LHCN-M2 (cell line): ENCODE measurements at regions not wholly inside any gene's neighbourhood (a gene's known extent, or its start where the extent isn't known, plus 50 kb on each side); places are given as distances from the start of the nearest gene placed in this dataset.
"Not testable (repeated sequence)": the region's sequence is repeated elsewhere in the genome, so short reads cannot be mapped to it uniquely, and the experiment has no call there.

Experiments used
- DNase-seq: peaks from one replicate; pipeline ENCODE4 v3.0.0-alpha.2; 2012; ENCODE audit warnings: low read depth

GRCh38 chr20:1825938-1826445 lies 69.2 kb upstream of the SIRPA start:
- DNase-seq, result no peak

- DNase-seq, result no peak
Measured at GRCh38 chr20:1825507-1825906, 69.7 kb upstream of the SIRPA start.

DNA sequence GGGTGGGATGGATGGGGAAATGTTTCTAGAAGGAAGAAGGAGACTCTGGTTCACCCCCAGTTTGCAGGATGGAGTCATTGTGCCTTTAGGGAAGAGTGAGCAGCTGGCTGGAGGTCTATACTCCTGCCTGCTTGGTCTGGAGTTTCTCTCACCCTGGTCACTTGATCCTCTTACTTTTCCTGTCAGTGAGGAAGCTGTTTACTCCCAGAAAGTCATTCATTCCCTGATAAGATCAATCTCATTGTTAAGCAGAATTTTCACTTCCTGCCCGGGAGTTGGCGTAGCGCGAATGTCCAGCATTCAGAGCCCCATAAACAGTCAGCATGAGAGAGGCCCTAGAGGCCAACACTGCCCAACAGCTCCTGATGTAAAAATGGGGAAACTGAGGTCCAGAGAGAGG lies 70.4 kb upstream of the SIRPA start:
- DNase-seq, result no peak

DNA sequence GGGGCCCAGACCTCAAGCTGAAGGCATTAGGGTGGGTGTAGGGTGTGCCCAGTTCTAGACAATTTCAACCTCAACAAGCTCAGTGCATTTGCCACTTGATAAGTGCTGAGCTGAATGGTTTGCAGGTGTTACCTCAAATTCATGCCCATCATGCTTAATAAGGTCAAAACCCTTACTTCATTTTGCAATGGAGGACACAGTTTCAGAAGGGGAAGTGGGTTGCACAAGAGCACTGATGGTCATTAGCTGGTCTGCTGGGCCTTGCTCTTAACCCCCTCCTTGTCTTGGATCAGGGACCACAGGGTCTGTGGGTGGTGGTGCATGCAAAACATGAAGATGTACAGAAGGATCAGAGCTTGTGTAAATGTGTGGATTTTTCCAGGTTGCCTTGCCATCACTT lies 71.0 kb upstream of the SIRPA start:
- DNase-seq, result no peak

- no peak for DNase-seq
Measured at GRCh38 chr20:1823450-1823844, 71.8 kb upstream of the SIRPA start.

DNA sequence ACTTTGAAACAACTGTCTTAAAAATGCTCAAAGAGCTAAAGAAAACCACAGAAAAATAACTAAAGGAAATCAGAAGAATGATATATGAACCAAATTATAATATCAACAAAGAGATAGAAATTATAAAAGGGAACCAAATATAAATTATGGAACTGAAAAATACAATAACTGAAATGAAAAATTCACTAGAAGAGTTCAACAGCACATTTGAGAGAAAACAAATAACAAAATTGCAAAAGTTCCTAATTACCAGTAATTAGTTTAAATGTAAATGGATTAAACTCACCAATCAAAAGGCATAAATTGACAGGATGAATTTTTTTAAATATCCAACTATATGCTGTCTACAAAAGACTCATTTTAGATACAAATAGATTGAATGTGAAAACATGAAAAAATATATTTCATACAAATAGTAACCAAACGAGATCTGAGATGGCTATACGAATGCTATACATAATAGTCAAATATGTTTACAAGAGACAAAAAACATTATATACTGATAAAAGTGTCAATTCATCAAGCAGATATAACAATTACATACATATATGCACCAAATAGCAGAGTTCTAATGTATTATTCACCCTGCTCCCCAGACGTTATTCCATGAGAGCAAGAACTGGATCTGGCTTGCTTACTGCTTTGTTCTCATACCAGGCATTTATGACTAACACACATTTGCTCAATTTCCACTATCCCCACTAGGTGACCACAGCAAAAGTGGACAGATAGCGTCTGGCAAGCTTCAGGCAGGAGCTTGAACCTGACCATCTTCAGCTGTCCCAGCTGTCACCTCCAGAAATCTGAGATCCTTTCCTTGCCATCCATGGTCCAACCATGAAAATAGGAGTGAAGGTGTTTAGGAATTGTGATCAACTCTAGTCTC lies 72.4 kb upstream of the SIRPA start:
- peak; percentile 67 for DNase-seq

- DNase-seq, result peak; percentile 63
Measured at GRCh38 chr20:1820138-1821079, 74.8 kb upstream of the SIRPA start.

DNA sequence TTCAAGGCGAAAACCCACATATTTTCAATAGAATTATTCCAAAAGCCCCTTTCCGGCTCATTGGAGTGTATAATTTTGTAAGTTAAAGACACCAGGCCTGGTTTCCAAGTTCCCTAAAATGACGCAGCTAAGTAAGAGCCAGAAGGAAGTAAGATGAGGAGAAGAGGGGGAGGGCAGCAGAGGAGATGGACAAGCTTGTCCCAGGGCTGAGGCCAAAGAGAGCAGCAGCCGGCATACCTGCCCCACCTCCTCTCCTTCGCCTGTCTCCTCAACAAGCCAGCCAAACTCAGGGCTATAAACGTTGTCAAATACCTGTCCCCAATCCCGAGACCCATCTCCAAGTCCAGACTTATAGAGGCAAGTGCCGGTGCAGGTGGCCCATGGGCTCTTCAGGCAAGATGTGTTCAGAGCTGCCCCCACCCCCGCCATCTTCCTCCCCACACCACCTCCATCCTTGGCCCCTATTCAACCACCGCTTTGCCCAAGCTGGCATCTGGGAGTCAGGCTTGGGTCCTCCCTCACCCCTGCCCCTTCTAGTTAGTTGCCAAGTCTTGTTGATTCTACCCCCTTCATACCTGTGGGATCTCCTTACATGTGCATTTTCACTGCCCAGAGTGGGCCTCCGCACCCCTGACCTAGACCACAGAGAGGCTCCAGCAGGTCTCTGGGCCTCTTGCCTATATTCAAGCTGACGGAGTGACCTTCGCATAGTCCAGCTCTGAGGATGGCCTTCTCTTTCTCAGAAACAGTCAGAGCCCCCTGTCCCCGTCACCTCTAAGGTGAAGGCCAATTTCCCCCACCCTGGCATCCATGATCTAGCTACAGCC lies 75.7 kb upstream of the SIRPA start:
- no peak for DNase-seq

GRCh38 chr20:1818895-1819294 lies 76.3 kb upstream of the SIRPA start:
- no peak for DNase-seq

DNA sequence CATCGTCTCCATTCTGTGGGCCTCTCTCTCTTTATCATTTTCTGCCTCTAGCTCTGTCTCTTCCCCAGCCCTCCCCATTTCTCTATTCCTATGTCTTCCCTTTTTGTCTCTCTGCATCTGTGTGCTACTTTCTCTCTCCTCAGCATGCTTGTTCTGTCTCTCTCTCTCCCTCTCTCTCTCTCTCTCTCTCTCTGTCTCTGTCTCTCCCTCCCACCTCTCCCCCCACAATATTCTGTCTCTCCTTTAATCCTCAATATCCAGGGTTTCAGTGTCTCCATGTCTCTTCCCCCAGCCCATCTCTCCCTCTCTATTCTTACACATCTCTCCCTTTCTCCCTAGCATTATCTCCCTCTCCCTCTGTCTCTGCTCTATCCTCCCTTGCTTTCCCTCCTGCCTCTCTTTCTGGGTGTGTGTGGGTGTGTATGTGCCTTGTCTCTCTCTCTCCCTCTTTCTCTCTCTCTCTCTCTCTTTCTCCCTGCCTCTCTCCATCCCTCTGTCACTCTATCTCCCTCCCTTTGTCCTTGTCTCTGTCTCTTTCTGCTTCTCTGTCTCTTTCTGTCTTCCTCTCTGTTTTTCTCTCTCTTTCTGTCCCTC lies 76.9 kb upstream of the SIRPA start:
- DNase-seq, result no peak

DNA sequence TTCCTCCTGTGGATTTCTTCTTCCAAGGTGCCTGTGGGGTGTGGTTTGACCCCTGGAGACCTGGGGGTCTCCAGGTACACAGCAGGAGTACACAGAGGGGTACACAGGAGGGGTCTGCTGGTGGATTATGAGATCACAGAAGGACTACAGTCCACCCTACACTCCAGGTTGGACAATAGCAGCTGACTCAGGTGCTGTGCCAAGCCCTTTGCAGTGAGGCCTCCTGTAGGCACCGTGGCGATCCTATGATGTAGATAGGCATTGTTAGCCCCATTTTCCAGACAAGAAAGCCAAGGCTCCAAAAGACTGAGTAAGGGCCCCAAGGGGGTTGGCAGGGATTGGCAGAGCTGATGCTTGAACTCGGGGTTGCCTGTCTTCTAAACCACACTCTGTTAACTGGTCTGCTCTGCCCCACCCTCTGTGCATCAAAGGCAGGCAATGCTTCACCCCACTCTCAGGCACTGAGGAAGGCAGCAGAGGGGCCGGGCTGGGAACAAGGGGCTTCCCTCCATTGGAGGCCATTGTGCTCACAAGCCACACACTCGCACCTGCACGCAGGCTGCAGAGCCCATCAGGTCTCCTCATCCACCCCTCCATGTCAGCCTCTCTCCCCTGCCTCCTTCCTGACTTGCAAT lies 77.5 kb upstream of the SIRPA start:
- DNase-seq, result no peak

- DNase-seq, result peak; percentile 93
Measured at GRCh38 chr20:1816384-1817381, 78.5 kb upstream of the SIRPA start.

- DNase-seq, result no peak
Measured at GRCh38 chr20:1815502-1816085, 79.6 kb upstream of the SIRPA start.

- DNase-seq, result not testable (repeated sequence)
Measured at GRCh38 chr20:1814861-1815260, 80.3 kb upstream of the SIRPA start.

DNA sequence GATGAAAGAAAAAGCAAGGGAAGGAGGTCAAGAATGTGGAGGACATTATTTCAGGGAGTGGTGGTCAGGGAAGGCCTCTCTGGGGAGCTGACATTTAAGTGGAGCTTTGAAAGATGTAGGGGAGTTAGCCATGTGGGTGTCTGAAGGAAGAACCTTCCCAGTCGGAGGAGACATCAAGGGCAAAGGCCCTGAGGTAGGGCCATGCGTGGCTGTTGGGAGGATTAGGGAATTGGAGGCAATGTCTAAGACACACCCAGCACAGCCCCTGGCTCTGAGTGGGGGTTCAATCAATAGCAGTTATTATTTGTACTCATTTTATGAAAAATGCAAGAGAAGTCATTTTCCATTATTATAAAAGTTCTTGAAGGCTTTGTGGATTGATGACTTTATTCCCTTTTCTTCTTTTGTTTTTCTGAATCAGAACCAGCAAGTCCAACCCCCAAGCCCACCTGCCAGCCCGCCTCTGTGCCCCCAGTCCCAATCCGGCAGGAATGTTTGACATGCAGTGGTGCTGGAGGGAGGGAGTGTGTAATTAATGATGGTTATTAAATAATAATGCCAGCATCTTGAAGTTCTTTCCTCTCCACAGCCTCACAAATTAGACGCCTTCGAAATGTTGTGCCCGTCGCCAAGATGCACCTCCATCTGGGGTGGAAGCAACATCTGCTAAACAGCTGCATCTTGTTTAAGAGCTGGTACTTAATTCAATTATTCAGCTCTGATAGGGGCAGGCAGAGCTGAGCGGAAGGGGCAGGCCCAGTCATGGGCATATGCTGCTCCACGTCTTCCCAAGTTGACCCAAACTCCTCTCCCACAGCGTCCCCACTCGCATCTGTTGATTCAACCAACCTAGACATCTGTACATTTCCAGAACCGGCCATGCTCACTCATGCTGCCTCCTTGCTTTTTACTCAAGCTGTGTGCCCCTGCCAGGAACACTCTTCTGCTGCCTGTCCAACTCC lies 81.3 kb upstream of the SIRPA start:
- no peak for DNase-seq

DNA sequence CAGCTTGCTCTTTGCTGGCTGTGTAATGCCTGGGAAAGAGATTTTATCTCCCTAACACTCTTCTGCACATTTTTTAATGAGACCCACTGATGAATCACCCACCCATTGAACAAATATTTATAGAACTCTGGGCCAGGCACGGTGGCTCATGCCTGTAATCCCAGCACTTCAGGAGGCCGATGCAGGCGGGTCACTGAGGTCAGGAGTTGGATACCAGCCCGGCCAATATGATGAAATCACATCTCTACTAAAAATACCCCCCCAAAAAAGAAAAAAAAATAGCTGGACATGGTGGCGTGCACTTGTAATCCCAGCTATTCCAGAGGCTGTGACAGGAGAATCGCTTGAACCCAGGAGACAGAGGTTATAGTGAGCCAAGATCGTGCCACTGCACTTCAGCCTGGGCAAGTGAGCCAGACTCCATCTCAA lies 82.1 kb upstream of the SIRPA start:
- DNase-seq, result peak; percentile 94

DNA sequence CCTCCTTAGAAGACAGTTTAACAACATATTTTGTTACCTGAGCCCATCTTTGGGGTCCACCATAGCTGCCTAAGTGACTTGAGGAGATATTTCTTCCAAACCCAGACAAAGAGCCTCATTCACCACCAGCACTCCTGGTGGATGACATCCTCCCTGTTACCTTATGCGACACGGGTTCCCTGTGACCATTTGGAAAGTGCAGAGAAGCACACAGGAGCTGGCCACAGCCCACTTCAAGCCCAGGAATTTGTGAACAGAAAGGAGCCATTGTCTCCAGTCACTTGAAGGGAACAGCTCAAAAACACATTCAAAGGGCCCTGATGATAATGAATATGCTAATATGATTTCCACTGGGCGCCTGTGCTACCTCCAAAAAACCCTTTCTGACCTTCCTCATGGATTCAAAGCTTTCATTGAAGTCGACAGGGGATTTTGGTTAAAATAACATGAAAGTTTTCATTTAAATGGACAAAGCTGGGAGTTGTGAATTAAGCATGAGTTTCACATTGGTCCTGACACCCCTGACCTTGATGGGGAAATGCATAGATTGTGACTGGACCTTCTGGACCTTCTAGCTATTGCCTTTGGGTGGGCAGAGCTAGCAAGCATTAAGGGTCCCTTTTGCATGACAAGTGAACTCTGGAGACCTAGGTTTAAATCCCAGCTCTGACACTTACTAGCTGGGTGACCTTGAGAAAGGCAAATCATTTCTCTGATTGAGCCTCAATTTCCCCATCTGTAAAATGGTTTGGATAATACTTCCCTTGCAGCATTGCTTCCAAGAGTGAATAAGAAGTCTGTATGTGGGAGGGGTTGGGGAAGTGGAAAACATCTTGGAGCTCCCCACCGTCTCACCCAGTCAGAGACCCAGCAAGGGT lies 83.3 kb upstream of the SIRPA start:
- no peak for DNase-seq
